PC-3 (cell line): ENCODE measurements at regions not wholly inside any gene's neighbourhood (a gene's known extent, or its start where the extent isn't known, plus 50 kb on each side); places are given as distances from the start of the nearest gene placed in this dataset.

Experiments used
- EZH2 ChIP-seq: fragments of 300-600 bp; sonication (generic); IDR thresholded peaks from one replicate; pipeline ENCODE4 v1.6.1; 2017; ENCODE audit warnings: antibody characterized with exemption, mild to moderate bottlenecking, low read length; ENCODE audit not compliant: unreplicated experiment
- EZH2phosphoT487 ChIP-seq: fragments of 300-600 bp; sonication (generic); IDR thresholded peaks from 2 replicates; pipeline ENCODE4 v1.6.1; 2018; ENCODE audit warnings: mild to moderate bottlenecking, antibody characterized with exemption, low read length, borderline replicate concordance
- TF ChIP-seq, protein P1 (sequence below): fragments of 300-600 bp; sonication (generic); conservative IDR thresholded peaks from 2 replicates; pipeline ENCODE4 v1.5.1; 2017; ENCODE audit warnings: antibody characterized with exemption, low read depth, mild to moderate bottlenecking, low read length

DNA sequence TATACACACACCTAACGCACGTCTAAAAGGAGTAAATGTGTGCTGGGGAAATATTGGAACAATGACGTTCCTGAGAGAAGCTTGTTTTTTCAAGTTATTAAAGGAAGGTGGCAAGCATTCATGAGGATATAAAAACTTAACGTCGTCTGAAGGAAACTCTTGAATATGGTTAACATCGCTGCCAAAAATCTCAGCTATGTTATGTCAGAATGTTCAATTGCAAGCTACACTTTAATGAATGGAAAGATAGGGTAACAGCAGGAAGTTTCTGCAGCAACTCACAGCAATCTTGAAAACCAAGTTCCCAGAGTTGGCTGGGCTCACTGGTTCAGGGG, 54.3 kb upstream of the MEF2A start:
- TF ChIP-seq EZH2, result no peak
- no peak for TF ChIP-seq EZH2phosphoT487
- TF ChIP-seq, protein P1, sequence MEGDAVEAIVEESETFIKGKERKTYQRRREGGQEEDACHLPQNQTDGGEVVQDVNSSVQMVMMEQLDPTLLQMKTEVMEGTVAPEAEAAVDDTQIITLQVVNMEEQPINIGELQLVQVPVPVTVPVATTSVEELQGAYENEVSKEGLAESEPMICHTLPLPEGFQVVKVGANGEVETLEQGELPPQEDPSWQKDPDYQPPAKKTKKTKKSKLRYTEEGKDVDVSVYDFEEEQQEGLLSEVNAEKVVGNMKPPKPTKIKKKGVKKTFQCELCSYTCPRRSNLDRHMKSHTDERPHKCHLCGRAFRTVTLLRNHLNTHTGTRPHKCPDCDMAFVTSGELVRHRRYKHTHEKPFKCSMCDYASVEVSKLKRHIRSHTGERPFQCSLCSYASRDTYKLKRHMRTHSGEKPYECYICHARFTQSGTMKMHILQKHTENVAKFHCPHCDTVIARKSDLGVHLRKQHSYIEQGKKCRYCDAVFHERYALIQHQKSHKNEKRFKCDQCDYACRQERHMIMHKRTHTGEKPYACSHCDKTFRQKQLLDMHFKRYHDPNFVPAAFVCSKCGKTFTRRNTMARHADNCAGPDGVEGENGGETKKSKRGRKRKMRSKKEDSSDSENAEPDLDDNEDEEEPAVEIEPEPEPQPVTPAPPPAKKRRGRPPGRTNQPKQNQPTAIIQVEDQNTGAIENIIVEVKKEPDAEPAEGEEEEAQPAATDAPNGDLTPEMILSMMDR, result no peak
